Gastroesophageal sphincter (tissue), 3 donors: ENCODE measurements at regions not wholly inside any gene's neighbourhood (a gene's known extent, or its start where the extent isn't known, plus 50 kb on each side); places are given as distances from the start of the nearest gene placed in this dataset.

Experiments used
- POLR2AphosphoS5 ChIP-seq: sonication (generic); formaldehyde crosslinking; IDR thresholded peaks from one replicate; pipeline ENCODE4 v1.6.1; 2017; ENCODE audit warnings: antibody characterized with exemption
- TF ChIP-seq, protein P1 (sequence below), 4 experiments: fragments of 200-600 bp in 2 of 4; fragments of 450-650 bp in 2 of 4; sonication (generic) in 1 of 4; IDR thresholded peaks; one replicate each; pipeline ENCODE4 v1.5.1; 2017 to 2019; ENCODE audit warnings: antibody characterized with exemption in 4 of 4, mild to moderate bottlenecking in 2 of 4, moderate library complexity in 2 of 4

DNA sequence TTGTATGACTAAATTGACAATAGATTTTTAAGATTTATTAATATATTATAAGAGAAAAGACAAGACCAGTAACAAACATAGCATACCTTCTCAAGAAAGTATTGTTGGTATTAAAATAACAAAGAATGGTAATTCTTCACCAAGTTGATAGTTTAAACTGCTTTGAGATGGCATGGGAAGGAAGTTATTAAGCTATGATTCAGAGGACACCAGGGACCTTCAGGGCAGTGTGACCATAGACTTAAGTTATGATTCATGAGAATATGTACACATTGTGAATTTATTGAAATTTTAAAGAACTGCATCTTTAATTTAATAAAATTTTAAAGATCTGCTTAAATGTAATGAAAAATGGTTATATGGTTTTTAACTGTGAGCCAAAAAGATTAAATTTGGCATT, 205.7 kb downstream of the DSEL start:
- TF ChIP-seq POLR2AphosphoS5: no peak
- TF ChIP-seq, protein P1, sequence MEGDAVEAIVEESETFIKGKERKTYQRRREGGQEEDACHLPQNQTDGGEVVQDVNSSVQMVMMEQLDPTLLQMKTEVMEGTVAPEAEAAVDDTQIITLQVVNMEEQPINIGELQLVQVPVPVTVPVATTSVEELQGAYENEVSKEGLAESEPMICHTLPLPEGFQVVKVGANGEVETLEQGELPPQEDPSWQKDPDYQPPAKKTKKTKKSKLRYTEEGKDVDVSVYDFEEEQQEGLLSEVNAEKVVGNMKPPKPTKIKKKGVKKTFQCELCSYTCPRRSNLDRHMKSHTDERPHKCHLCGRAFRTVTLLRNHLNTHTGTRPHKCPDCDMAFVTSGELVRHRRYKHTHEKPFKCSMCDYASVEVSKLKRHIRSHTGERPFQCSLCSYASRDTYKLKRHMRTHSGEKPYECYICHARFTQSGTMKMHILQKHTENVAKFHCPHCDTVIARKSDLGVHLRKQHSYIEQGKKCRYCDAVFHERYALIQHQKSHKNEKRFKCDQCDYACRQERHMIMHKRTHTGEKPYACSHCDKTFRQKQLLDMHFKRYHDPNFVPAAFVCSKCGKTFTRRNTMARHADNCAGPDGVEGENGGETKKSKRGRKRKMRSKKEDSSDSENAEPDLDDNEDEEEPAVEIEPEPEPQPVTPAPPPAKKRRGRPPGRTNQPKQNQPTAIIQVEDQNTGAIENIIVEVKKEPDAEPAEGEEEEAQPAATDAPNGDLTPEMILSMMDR (IDR thresholded peaks at IDR 0.05): no peak
